ENCODE measurements at regions not wholly inside any gene's neighbourhood (a gene's known extent, or its start where the extent isn't known, plus 50 kb on each side); places are given as distances from the start of the nearest gene placed in this dataset.

GRCh38 chr17:72407931-72408330, 287.1 kb downstream of the SOX9 start:
- H3K27me3 Mint-ChIP-seq: no peaks in the 10 kb centered on the region
- H3K27ac Mint-ChIP-seq: no peak overlapping the region
- H3K4me1 Mint-ChIP-seq (ENCODE audit: low read depth): no peaks in the 10 kb centered on the region
- H3K9me3 Mint-ChIP-seq: no peaks in the 10 kb centered on the region
- H3K36me3 Mint-ChIP-seq (ENCODE audit: low read depth): no peaks in the 10 kb centered on the region
- H3K4me3 Mint-ChIP-seq: no peak overlapping the region

DNA sequence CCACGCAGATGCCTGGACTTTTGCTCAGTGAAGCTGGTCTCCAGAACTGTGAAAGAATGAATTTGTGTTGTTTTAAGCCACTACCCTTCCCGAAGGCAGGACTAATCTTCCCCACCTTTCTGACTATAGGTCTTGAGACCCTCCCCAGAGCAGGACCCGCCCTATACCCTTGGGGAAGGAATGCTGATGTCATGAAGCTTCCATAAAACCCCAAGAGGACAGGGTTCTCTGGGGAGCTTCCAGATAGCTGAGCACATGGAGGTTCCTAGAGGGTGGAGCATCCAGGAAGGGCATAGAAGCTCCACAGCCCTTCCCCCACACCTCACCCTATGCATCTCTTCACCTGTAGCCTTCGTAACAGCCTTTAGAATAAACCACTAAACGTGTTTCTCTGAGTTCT, 287.8 kb downstream of the SOX9 start:
- Mint-ChIP-seq H3K27ac (no peak overlapping the region), H3K27me3 (no peaks in the 10 kb centered on the region), H3K36me3 (ENCODE audit: low read depth) (no peaks in the 10 kb centered on the region), H3K9me3 (no peaks in the 10 kb centered on the region), H3K4me3 (no peak overlapping the region), H3K4me1 (ENCODE audit: low read depth) (no peaks in the 10 kb centered on the region)

DNA sequence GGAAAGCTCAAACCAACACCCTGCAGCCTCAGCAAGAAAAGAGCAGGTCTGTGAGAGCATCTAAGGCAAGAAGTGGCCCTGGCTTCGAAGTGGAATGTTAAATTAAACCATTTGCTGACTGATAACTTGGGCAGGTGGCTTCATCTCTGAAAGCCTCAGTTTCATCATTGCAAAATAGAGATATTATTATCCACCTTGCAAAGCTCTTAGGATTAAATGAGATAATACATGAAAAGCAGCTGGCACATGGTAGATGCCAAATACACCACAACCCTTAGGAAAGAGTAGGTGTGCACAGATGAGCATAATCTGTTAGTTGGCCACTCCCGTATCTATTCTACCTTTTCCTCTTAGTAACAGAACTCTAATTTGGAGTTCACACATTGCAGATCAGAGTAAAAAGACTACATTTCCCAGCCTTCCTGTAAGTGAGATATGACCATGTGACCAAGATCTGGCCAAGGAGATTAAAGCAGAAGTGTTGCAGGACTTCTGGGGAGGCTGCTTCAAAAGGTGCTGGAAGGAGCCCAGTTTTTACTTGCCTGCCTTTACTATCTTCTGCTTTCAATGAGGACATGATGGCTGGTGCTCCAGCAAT, 288.7 kb downstream of the SOX9 start:
- Mint-ChIP-seq H3K4me3 (no peak overlapping the region), H3K27ac (no peak overlapping the region), H3K27me3 (no peaks in the 10 kb centered on the region), H3K4me1 (ENCODE audit: low read depth) (no peaks in the 10 kb centered on the region), H3K9me3 (no peaks in the 10 kb centered on the region), H3K36me3 (ENCODE audit: low read depth) (no peaks in the 10 kb centered on the region)

DNA sequence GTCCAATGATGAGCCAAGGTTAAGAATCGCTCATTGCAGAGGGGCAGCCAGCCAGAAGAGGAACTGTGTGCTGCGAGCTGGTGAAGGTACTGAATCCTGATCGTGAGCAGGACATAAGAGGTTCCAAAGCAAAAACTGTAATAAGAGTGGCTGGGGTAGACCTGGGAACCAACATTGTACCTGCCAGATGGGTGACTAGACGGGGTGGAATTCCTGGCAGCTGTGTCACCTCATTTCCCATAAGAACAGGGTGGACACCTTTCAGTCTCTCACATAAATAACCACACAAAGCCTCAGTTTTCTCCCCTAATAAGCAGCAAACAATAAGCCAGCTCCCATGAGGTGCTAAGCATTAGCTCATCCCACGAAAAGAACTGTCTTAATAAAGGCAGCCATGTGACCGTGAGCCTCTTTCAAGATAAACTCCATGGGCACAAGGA, 290.3 kb downstream of the SOX9 start:
- Mint-ChIP-seq H3K4me1 (ENCODE audit: low read depth) (no peaks in the 10 kb centered on the region), H3K9me3 (no peaks in the 10 kb centered on the region), H3K4me3 (no peak overlapping the region)

DNA sequence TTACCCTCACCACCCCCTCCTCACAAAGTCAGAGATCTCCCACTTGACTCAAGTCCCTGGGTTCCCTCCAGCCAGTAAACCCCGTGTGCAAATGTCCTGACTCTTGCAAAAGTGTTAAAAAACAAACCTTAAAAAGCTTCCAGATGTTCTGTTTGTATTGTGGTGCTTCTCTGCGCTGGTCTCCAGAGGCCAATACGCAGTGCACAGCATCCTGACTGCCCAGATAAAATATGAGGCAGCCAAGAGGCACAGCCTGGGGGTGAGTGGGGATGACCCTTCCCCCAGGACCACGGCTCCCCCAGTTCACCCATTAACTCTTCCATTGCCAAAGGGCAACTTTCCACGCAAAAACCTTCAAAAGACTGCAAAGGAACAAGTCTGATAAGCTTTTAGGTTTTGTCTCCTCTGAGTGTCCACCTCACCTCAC, 291.8 kb downstream of the SOX9 start:
- Mint-ChIP-seq H3K27me3 (peaks cover 3% of the 10 kb centered on the region), H3K36me3 (ENCODE audit: low read depth) (no peaks in the 10 kb centered on the region), H3K4me3 (no peak overlapping the region), H3K9me3 (peaks cover 5% of the 10 kb centered on the region), H3K4me1 (ENCODE audit: low read depth) (no peaks in the 10 kb centered on the region), H3K27ac (no peak overlapping the region)

More for the DNA sequence above, 290.3 kb downstream of the SOX9 start:
- Mint-ChIP-seq H3K27ac (no peak overlapping the region), H3K36me3 (ENCODE audit: low read depth) (no peaks in the 10 kb centered on the region), H3K27me3 (peaks cover 3% of the 10 kb centered on the region)

GRCh38 chr17:72413077-72414031, 292.5 kb downstream of the SOX9 start:
- peaks cover 7% of the 10 kb centered on the region for H3K27me3 Mint-ChIP-seq
- no peaks in the 10 kb centered on the region for H3K4me1 Mint-ChIP-seq (ENCODE audit: low read depth)
- H3K36me3 Mint-ChIP-seq (ENCODE audit: low read depth): peaks cover 3% of the 10 kb centered on the region
- H3K4me3 Mint-ChIP-seq: no peak overlapping the region
- no peak overlapping the region for H3K27ac Mint-ChIP-seq
- peaks cover 9% of the 10 kb centered on the region for H3K9me3 Mint-ChIP-seq

- H3K36me3 Mint-ChIP-seq (ENCODE audit: low read depth): peaks cover 4% of the 10 kb centered on the region
- H3K27me3 Mint-ChIP-seq: peaks cover 8% of the 10 kb centered on the region
- no peaks in the 10 kb centered on the region for H3K4me1 Mint-ChIP-seq (ENCODE audit: low read depth)
- H3K9me3 Mint-ChIP-seq: peaks cover 14% of the 10 kb centered on the region
- no peak overlapping the region for H3K27ac Mint-ChIP-seq
- no peak overlapping the region for H3K4me3 Mint-ChIP-seq
Observed at GRCh38 chr17:72414032-72414396, 293.2 kb downstream of the SOX9 start.

GRCh38 chr17:72414967-72415853, 294.4 kb downstream of the SOX9 start:
- Mint-ChIP-seq H3K9me3 (peaks cover 16% of the 10 kb centered on the region), H3K4me3 (no peak overlapping the region), H3K27me3 (peaks cover 8% of the 10 kb centered on the region), H3K27ac (no peak overlapping the region), H3K36me3 (ENCODE audit: low read depth) (peaks cover 4% of the 10 kb centered on the region), H3K4me1 (ENCODE audit: low read depth) (no peaks in the 10 kb centered on the region)

DNA sequence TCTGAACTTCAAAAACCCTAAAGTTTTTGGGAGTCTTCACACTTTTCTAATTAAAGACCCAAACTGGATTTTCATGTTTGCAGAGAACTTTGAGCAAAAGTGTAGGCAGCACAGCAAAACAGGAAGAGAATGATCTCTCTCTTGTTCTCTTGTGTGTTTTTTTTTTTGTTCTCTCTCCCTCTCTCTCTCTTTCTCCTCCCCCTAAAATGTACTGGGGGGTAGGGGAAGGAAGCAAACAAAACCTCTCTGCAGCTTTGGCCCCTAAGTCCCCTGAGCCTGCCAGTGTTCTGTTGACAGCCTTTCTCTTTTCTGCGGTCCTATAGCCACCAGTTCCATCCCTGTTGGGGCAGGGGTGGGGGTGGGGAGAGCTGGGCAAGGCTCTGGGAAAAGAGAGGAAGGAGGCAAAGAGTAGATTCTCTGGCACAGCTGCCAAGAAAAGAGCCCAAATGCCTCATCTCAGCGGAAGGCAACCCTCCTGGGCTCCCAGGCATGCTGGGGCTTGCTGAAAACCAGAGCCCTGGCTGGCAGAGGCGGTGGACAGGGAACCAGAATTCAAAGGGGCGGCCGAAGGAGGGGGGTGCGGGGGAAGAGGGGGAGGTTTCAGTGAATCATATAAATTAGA, 295.3 kb downstream of the SOX9 start:
- no peak overlapping the region for H3K27ac Mint-ChIP-seq
- H3K4me3 Mint-ChIP-seq: no peak overlapping the region
- peaks cover 3% of the 10 kb centered on the region for H3K4me1 Mint-ChIP-seq (ENCODE audit: low read depth)
- H3K9me3 Mint-ChIP-seq: peaks cover 16% of the 10 kb centered on the region
- peaks cover 4% of the 10 kb centered on the region for H3K36me3 Mint-ChIP-seq (ENCODE audit: low read depth)
- H3K27me3 Mint-ChIP-seq: peaks cover 8% of the 10 kb centered on the region

- peaks cover 4% of the 10 kb centered on the region for H3K36me3 Mint-ChIP-seq (ENCODE audit: low read depth)
- no peak overlapping the region for H3K4me3 Mint-ChIP-seq
- peaks cover 11% of the 10 kb centered on the region for H3K4me1 Mint-ChIP-seq (ENCODE audit: low read depth)
- H3K9me3 Mint-ChIP-seq: peaks cover 16% of the 10 kb centered on the region
- no peak overlapping the region for H3K27ac Mint-ChIP-seq
- H3K27me3 Mint-ChIP-seq: peaks cover 8% of the 10 kb centered on the region
Observed at GRCh38 chr17:72416905-72417304, 296.1 kb downstream of the SOX9 start.

DNA sequence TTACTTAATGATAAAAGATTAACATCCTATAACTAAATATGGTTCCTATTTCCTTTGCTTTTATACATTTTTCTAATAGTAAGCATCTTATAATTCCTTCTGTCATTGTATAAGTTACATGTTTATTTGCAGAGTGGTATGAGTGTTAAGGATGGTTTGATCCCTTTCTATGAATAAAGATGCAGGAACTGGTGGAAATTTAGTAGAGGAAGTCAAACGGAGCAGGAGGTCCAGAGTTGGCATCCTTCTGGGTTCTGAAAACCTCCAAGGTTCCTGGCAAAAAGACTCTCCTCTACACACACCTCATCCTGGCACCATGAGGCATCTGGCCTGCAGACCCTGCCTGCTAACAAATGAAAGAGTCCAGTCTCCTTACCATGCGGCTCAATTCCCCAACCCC, 296.8 kb downstream of the SOX9 start:
- Mint-ChIP-seq H3K36me3 (ENCODE audit: low read depth) (peaks cover 4% of the 10 kb centered on the region), H3K27me3 (peaks cover 8% of the 10 kb centered on the region), H3K4me1 (ENCODE audit: low read depth) (peaks cover 16% of the 10 kb centered on the region), H3K4me3 (no peak overlapping the region), H3K27ac (no peak overlapping the region), H3K9me3 (peaks cover 16% of the 10 kb centered on the region)

DNA sequence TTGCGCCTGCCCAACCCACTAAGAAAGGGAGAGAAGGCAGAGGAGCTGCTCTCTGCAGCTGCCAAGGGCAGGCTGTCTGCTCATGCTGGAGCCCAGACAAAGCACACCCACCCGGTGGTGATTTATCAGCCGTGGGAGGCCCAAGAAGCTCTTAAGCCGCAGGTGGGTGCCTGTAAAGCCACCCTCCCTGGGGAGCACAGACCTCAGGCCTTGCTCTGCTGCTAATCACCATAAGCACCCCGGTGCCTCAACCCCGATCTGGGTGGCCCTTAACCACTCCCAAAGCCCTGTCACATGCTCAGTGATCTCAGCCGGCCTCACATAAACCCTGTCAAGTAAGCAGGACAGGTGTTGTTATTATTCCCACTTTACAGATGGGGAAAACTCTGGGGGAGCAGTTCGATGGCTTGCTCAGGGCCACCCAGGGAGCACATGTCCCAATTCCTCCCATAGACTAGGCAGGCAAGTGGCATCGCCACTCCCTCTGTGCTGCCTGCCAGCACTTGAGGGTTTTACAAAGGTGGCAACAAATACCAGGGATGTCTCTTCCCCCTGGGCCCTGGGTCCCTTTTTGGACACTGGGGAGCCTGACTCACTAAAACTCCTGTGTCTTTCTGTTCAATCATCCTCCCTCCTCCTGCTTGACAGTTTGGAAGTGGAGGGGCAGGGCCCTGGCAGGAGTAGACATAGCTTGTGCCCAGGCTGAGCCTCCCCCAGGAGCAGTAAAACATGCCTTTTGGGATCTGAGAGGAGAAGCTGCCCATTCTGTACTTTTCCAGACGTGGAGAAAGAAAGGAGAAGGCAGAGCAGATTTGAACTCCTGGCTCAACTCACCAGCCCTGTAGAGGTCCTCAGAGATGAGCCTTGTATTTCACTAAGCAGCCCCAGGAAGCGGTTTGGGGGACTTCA, 299.3 kb downstream of the SOX9 start:
- H3K27me3 Mint-ChIP-seq: peaks cover 8% of the 10 kb centered on the region
- no peak overlapping the region for H3K27ac Mint-ChIP-seq
- H3K36me3 Mint-ChIP-seq (ENCODE audit: low read depth): peaks cover 4% of the 10 kb centered on the region
- H3K4me1 Mint-ChIP-seq (ENCODE audit: low read depth): peaks cover 24% of the 10 kb centered on the region
- H3K9me3 Mint-ChIP-seq: peaks cover 16% of the 10 kb centered on the region
- no peak overlapping the region for H3K4me3 Mint-ChIP-seq

GRCh38 chr17:72420775-72421127, 299.9 kb downstream of the SOX9 start:
- no peak overlapping the region for H3K4me3 Mint-ChIP-seq
- no peak overlapping the region for H3K27ac Mint-ChIP-seq

More at GRCh38 chr17:72420775-72421127, 299.9 kb downstream of the SOX9 start:
- H3K27me3 Mint-ChIP-seq: peaks cover 5% of the 10 kb centered on the region
- H3K4me1 Mint-ChIP-seq (ENCODE audit: low read depth): peaks cover 27% of the 10 kb centered on the region
- H3K9me3 Mint-ChIP-seq: peaks cover 16% of the 10 kb centered on the region
- peaks cover 4% of the 10 kb centered on the region for H3K36me3 Mint-ChIP-seq (ENCODE audit: low read depth)
